B cell (primary cell): ENCODE measurements at regions not wholly inside any gene's neighbourhood (a gene's known extent, or its start where the extent isn't known, plus 50 kb on each side); places are given as distances from the start of the nearest gene placed in this dataset.

Source experiments
- ATAC-seq: fragments of 200-7000 bp; cut with Tn5 transposase; one replicate; pipeline ENCODE4 v1.10.0; 2021; ENCODE audit warnings: low read depth, mild to moderate bottlenecking, moderate number of reproducible peaks, moderate library complexity
- CTCF ChIA-PET: fragments of 350-600 bp; sonication (Branson Sonifier 250); formaldehyde crosslinking; loops from one replicate; lab custom pipeline; 2021; ENCODE audit warnings: antibody characterized with exemption, inconsistent platforms; lab: Charles Lee
- POLR2A ChIA-PET: fragments of 350-600 bp; sonication (Branson Sonifier 250); formaldehyde crosslinking; loops from one replicate; lab custom pipeline; 2021; ENCODE audit warnings: antibody characterized with exemption; lab: Charles Lee
- DNase-seq: peaks from one replicate; pipeline ENCODE4 v3.0.0; 2013
- H2AFZ ChIP-seq: 2 replicates; pipeline ENCODE4 v1.6.1; 2012; ENCODE audit warnings: mild to moderate bottlenecking, low read depth, low read length; ENCODE audit not compliant: insufficient read depth, poor library complexity, severe bottlenecking
- H3K27ac ChIP-seq, 2 donors: 1 replicate in 1 of 2; 2 replicates in 1 of 2; pipeline ENCODE4 v1.5.1; 2012 to 2013; ENCODE audit warnings: low read length in 2 of 2, mild to moderate bottlenecking in 2 of 2, moderate library complexity in 1 of 2
- H3K27me3 ChIP-seq, 4 experiments: fragments of 200-600 bp in 1 of 4; sonication (generic) in 1 of 4; replicated peaks in 1 of 4; 1 replicate in 2 of 4; 2 replicates in 2 of 4; pipeline versions ENCODE4 v1.6.1 to v1.7.0; 2013 to 2016; ENCODE audit warnings: low read length in 3 of 4, mild to moderate bottlenecking in 2 of 4, mixed read lengths in 1 of 4, moderate library complexity in 1 of 4; ENCODE audit not compliant: insufficient read depth in 4 of 4, control insufficient read depth in 3 of 4; ENCODE audit errors: control extremely low read depth in 1 of 4
- H3K36me3 ChIP-seq, 2 experiments: replicated peaks in 1 of 2; 1 replicate in 1 of 2; 2 replicates in 1 of 2; pipeline versions ENCODE4 v1.6.1 to v1.7.1; 2013; ENCODE audit warnings: low read length in 1 of 2; ENCODE audit not compliant: insufficient read depth in 2 of 2, control insufficient read depth in 1 of 2; ENCODE audit errors: control extremely low read depth in 1 of 2, extremely low read depth in 1 of 2
- H3K4me1 ChIP-seq, 2 donors: fragments of 200-600 bp in 1 of 2; sonication (generic) in 1 of 2; 1 replicate in 1 of 2; 2 replicates in 1 of 2; pipeline versions ENCODE4 v1.5.1 to v1.6.1; 2013 to 2017; ENCODE audit warnings: low read length in 2 of 2; ENCODE audit not compliant: control insufficient read depth in 2 of 2, insufficient read depth in 2 of 2
- H3K4me2 ChIP-seq: replicated peaks from 2 replicates; pipeline ENCODE3; 2012; ENCODE audit warnings: mild to moderate bottlenecking, low read depth, low read length; ENCODE audit not compliant: poor library complexity, severe bottlenecking
- H3K4me3 ChIP-seq, 5 experiments: fragments of 200-600 bp in 1 of 5; sonication (generic) in 1 of 5; 1 replicate in 3 of 5; 2 replicates in 2 of 5; pipeline versions ENCODE4 v1.5.1 to v1.7.0; 2011 to 2016; ENCODE audit warnings: low read length in 4 of 5, mild to moderate bottlenecking in 4 of 5, low read depth in 2 of 5, control low read depth in 1 of 5, moderate library complexity in 1 of 5; ENCODE audit not compliant: insufficient read depth in 1 of 5; ENCODE audit errors: control extremely low read depth in 1 of 5, extremely low read depth in 1 of 5
- H3K79me2 ChIP-seq: fragments of 200-600 bp; sonication (generic); one replicate; pipeline ENCODE4 v1.6.0; 2016; ENCODE audit warnings: low read length; ENCODE audit not compliant: control insufficient read depth, insufficient read depth
- H3K9ac ChIP-seq: fragments of 200-600 bp; sonication (generic); 2 replicates; pipeline ENCODE4 v1.6.1; 2017; ENCODE audit warnings: mild to moderate bottlenecking, low read length, moderate library complexity
- H3K9me3 ChIP-seq, 3 donors: one replicate each; pipeline versions ENCODE4 v1.6.1 to v1.7.1; 2013; ENCODE audit warnings: low read length in 2 of 3; ENCODE audit not compliant: control insufficient read depth in 2 of 3, insufficient read depth in 1 of 3; ENCODE audit errors: control extremely low read depth in 1 of 3
- H4K20me1 ChIP-seq: 2 replicates; pipeline ENCODE4 v1.6.0; 2012; ENCODE audit warnings: mild to moderate bottlenecking, low read length; ENCODE audit not compliant: insufficient read depth, control insufficient read depth, poor library complexity, severe bottlenecking
- H3K27ac Mint-ChIP-seq: one replicate; pipeline ENCODE4 v1.8.0; 2021; ENCODE audit warnings: mixed read lengths
- H3K27me3 Mint-ChIP-seq: one replicate; pipeline ENCODE4 v1.8.0; 2021; ENCODE audit warnings: mixed read lengths
- H3K4me1 Mint-ChIP-seq: one replicate; pipeline ENCODE4 v1.8.0; 2021; ENCODE audit warnings: mixed read lengths
- H3K4me3 Mint-ChIP-seq: one replicate; pipeline ENCODE4 v1.8.0; 2021; ENCODE audit warnings: mixed read lengths
- H3K9me3 Mint-ChIP-seq: one replicate; pipeline ENCODE4 v1.8.0; 2022; ENCODE audit warnings: mixed read lengths; ENCODE audit not compliant: insufficient read depth
- EZH2 ChIP-seq: IDR thresholded peaks from 2 replicates; pipeline ENCODE4 v1.6.1; 2012; ENCODE audit warnings: borderline replicate concordance, low read depth, mild to moderate bottlenecking, moderate library complexity, low read length; ENCODE audit not compliant: insufficient read depth, poor library complexity, severe bottlenecking
- WGBS: methylation state at CpG from one replicate; pipeline ENCODE4 v1.1.5; 2013; ENCODE audit warnings: missing lambda C conversion rate; ENCODE audit not compliant: insufficient coverage; 5-methylcytosine and 5-hydroxymethylcytosine counted together
- intact Hi-C: fragments of 100-400 bp; cut with micrococcal nuclease; formaldehyde crosslinking; loops from one replicate; pipeline ENCODE4 v1.10.0; 2022
- TF ChIP-seq, protein P1 (sequence below): fragments of 200-600 bp; IDR thresholded peaks from one replicate; pipeline ENCODE4 v1.8.0; 2022; ENCODE audit warnings: antibody characterized with exemption, mild to moderate bottlenecking

DNA sequence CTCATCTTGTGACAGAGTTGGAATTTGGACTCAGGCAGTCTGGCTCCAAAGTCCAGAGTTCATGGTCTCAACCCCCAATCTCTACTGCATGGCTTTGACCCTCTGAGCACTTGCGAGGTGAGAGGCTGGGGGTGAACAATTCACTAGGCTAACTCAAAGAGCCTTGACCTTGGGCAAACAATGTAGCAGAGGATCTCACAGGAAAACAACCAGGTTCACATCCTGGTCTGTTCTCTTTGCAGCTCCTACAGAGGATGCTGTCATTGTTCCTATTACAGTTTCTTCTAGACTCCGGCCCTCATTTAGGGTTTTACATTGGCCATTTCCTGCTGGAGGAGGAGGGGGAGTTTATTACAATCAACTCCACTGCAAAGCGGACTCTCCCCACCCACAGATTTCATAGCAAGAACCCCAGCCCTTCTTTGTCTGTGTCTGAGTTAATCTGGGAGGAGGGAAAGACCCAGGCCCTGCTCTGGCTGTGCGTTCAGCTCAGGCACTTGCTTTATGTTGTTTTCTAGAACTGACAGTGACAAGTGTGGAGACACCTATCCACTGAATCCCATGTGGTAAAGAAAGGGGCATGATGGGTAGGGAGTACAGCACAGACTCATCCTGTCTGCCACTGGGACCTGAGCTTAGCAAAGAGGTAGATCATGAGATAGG, 101.6 kb downstream of the LBH start:
- H3K4me3 Mint-ChIP-seq, result no peak overlapping the region
- Histone ChIP-seq H3K9ac (no peak overlapping the region), H3K9me3 (no peaks in the 10 kb centered on the region), H3K4me1 (peaks cover 61 to 62% of the 10 kb centered on the region in 2 donors), H3K4me2 (peak overlapping the region; percentile 72), H3K36me3 (no peaks in the 10 kb centered on the region), H3K4me3 (no peak overlapping the region), H3K27me3 (no peaks in the 10 kb centered on the region), H4K20me1 (no peaks in the 10 kb centered on the region), H3K27ac (peak overlapping the region in 1 of 2 donors; percentile 62), H3K79me2 (no peaks in the 10 kb centered on the region), H2AFZ (peak overlapping the region; percentile 66)
- ChIA-PET CTCF (interaction anchor here (1.0 to 6.0 kb wide), 8 partner anchors 21 to 142 kb away, joined by 3 to 55 read pairs (median 16); no protein-coding TSS in a partner anchor), POLR2A (no interaction called here)
- 42% methylated on average over 2 of the region's 4 CpGs for WGBS
- intact Hi-C loops, result no loop called here
- TF ChIP-seq, protein P1, sequence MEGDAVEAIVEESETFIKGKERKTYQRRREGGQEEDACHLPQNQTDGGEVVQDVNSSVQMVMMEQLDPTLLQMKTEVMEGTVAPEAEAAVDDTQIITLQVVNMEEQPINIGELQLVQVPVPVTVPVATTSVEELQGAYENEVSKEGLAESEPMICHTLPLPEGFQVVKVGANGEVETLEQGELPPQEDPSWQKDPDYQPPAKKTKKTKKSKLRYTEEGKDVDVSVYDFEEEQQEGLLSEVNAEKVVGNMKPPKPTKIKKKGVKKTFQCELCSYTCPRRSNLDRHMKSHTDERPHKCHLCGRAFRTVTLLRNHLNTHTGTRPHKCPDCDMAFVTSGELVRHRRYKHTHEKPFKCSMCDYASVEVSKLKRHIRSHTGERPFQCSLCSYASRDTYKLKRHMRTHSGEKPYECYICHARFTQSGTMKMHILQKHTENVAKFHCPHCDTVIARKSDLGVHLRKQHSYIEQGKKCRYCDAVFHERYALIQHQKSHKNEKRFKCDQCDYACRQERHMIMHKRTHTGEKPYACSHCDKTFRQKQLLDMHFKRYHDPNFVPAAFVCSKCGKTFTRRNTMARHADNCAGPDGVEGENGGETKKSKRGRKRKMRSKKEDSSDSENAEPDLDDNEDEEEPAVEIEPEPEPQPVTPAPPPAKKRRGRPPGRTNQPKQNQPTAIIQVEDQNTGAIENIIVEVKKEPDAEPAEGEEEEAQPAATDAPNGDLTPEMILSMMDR, result no peak
- no peak for TF ChIP-seq EZH2
- H3K27ac Mint-ChIP-seq, result peak overlapping the region; percentile 99
- no peaks in the 10 kb centered on the region for H3K27me3 Mint-ChIP-seq
- DNase-seq (no peak), ATAC-seq (no peak)
- no peaks in the 10 kb centered on the region for H3K9me3 Mint-ChIP-seq
- H3K4me1 Mint-ChIP-seq, result peaks cover 75% of the 10 kb centered on the region

DNA sequence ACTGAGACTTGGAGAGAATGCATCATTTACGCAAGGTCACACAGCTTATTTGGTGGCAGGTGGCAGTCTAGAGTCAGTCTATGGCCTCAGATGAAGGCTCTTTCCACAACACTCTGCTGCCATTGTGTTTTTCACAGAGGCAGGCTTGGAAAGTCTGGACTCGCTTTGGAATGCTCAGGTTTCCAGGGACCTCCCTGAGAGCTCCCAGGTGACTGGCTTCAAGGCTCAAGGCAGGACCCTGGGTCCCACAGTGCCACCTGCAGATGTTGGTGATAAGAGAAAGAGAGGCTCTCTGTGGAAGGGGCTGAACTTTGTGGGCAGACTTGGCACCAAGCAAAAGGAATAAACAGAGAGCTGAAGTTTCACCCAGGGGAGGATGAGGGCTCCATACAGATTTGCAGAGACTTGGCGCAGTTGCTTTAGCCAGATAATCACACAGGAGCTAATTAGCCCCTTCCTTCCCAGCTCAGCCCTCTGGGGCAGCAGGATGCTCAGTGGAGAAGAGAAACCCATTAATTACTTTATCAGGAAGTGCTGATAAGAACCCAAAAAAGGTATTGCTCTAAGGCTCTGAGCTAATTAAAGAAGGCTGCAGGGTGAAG, 103.5 kb downstream of the LBH start:
- Histone ChIP-seq H2AFZ (peak overlapping the region; percentile 63), H3K4me1 (peaks cover 80 to 81% of the 10 kb centered on the region in 2 donors), H3K4me3 (peak overlapping the region in 1 of 5 experiments; percentile 13), H3K27ac (peak overlapping the region; percentile 89 to 90), H3K79me2 (no peaks in the 10 kb centered on the region), H3K4me2 (peak overlapping the region; percentile 72), H3K9ac (peak overlapping the region; percentile 14), H3K27me3 (no peaks in the 10 kb centered on the region), H3K9me3 (peaks cover 0 to 4% (median 0%) of the 10 kb centered on the region in 3 donors), H4K20me1 (no peaks in the 10 kb centered on the region), H3K36me3 (no peaks in the 10 kb centered on the region)
- ATAC-seq (no peak), DNase-seq (peak; percentile 56)
- peak overlapping the region; percentile 99 for H3K27ac Mint-ChIP-seq
- TF ChIP-seq, protein P1, result no peak
- no peak for TF ChIP-seq EZH2
- WGBS, result 62% methylated on average over 1 of the region's 3 CpGs
- no peaks in the 10 kb centered on the region for H3K27me3 Mint-ChIP-seq
- H3K4me1 Mint-ChIP-seq, result peaks cover 93% of the 10 kb centered on the region
- intact Hi-C loops, result loop anchor here (5.0 kb wide), 3 partner anchors 87 to 372 kb away; partner anchors contain the start of gene YPEL5
- ChIA-PET CTCF (interaction anchor here (0.7 to 6.0 kb wide), 36 partner anchors 11 to 377 kb away, joined by 3 to 55 read pairs (median 4); partner anchors contain the start of genes LBH and YPEL5), POLR2A (interaction anchor here (0.6 to 1.5 kb wide), 7 partner anchors 13 to 377 kb away, joined by 3 to 22 read pairs (median 4); partner anchors contain the start of genes LBH and LCLAT1)
- H3K9me3 Mint-ChIP-seq, result no peaks in the 10 kb centered on the region
- peak overlapping the region; percentile 81 for H3K4me3 Mint-ChIP-seq
